Urinary bladder (tissue), 3 donors: ENCODE measurements at regions not wholly inside any gene's neighbourhood (a gene's known extent, or its start where the extent isn't known, plus 50 kb on each side); places are given as distances from the start of the nearest gene placed in this dataset.
"Not testable (repeated sequence)": the region's sequence is repeated elsewhere in the genome, so short reads cannot be mapped to it uniquely, and the experiment has no call there.

Source experiments
- DNase-seq: peaks from one replicate; pipeline ENCODE4 v3.0.0-alpha.2; 2015; ENCODE audit errors: extremely low spot score
- H3K27ac ChIP-seq: one replicate; pipeline ENCODE4 v1.5.1; 2013; ENCODE audit warnings: low read depth, mild to moderate bottlenecking, moderate library complexity
- H3K36me3 ChIP-seq: one replicate; pipeline ENCODE4 v1.6.1; 2013; ENCODE audit warnings: mild to moderate bottlenecking, moderate library complexity; ENCODE audit not compliant: insufficient read depth
- H3K4me1 ChIP-seq: one replicate; pipeline ENCODE4 v1.6.1; 2013; ENCODE audit warnings: mild to moderate bottlenecking, moderate library complexity; ENCODE audit not compliant: insufficient read depth
- H3K4me3 ChIP-seq: one replicate; pipeline ENCODE4 v1.5.1; 2013; ENCODE audit warnings: low read depth, low read length
- WGBS: extraction: QIAGEN DNeasy Blood & Tissue Kit; methylation state at CpG from one replicate; pipeline ENCODE4 v1.1.7; 2013; 5-methylcytosine and 5-hydroxymethylcytosine counted together
- donor health status: healthy with polysubstance abuse.
- donor health status: healthy.

GRCh38 chr3:135627057-135627456 lies 338.5 kb upstream of the PPP2R3A start:
- 84% methylated on average over 4 of the region's 4 CpGs for WGBS
- H3K4me1 ChIP-seq, result no peaks in the 10 kb centered on the region
- DNase-seq, result no peak

DNA sequence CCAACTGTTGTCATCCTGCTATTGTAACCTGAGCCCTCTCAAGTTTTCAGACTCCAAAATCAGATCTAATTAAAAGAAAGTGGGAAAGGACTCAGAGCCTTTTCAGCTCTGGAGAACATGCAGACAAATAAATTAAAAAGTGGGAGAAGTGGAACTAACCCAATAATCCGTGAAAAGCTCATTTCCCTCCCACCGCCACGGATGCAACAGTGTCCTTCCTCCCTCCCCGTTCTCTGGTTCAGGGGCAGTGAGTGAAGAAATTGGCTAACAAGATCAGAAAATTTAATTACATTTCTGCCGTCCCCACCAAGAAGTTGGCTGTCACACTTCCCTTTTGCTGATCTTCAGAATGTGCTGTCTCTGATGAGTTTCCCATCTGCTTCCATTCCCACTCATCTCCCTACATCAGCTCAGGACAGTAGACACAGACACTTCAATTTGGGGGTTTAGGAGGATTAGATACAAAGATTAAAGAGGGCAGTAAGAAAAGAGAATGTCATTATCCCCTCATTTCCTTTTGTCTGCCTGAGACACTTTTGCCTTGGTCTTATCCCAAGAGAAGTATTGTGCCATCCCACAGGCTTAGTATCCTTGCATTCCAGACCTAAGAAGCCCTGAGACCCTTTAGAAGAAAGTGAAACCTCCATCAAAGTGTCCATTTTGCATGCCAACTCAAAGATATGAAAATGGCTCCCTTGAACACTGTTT lies 335.7 kb upstream of the PPP2R3A start:
- no peak overlapping the region for H3K4me3 ChIP-seq
- H3K4me1 ChIP-seq, result no peaks in the 10 kb centered on the region
- no peak overlapping the region for H3K27ac ChIP-seq
- H3K36me3 ChIP-seq, result no peaks in the 10 kb centered on the region
- no peak for DNase-seq
- 61% methylated on average over 5 of the region's 5 CpGs for WGBS

More at GRCh38 chr3:135627057-135627456, 338.5 kb upstream of the PPP2R3A start:
- no peak overlapping the region for H3K4me3 ChIP-seq
- H3K27ac ChIP-seq, result no peak overlapping the region
- no peaks in the 10 kb centered on the region for H3K36me3 ChIP-seq

DNA sequence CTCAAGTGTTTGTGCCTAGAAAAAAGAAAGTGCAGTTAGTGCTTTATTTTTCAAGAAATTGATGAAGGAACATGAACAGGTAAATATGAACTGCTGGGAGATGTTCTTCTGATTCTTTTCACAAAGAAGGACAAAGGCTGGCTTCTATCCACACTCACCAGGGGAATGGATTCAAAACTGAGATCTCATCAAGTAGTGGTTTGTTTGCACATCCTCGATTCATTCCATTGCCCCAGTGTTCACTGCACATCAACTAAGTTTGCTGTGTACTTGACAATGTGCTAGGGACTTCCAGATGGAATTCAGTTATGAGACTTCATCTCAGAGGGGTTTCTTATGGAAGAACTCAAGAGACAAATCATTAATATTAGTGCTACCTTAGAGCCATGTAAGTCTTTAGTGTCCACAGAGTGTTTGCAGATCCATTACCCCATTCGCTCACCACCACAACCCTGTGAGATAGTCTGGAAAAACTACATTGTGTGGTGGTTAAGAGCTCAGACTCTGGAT lies 332.9 kb upstream of the PPP2R3A start:
- Histone ChIP-seq H3K36me3 (no peaks in the 10 kb centered on the region), H3K4me3 (no peak overlapping the region), H3K27ac (no peak overlapping the region), H3K4me1 (no peaks in the 10 kb centered on the region)
- DNase-seq, result no peak
- 83% methylated on average over 2 of the region's 2 CpGs for WGBS

DNA sequence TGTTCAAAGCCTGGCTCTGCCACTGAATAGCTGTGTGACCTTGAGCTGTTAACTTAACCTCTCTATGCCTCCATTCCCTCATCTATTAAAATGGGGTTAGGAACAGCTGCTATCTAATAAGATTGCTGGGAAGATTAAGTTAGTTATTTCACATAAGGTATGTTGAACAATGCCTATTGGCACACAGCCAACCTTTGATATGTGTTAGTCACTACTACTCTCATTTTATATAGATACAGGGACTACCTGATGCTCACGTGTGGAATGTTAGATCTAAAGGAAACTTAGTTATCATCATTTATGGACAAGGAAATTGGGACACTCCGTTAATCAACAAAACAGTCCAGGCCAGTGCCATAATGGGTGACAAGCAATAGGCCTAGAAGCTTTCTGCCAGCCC lies 332.4 kb upstream of the PPP2R3A start:
- DNase-seq, result no peak
- no peaks in the 10 kb centered on the region for H3K4me1 ChIP-seq
- no peak overlapping the region for H3K27ac ChIP-seq
- no peak overlapping the region for H3K4me3 ChIP-seq
- no peaks in the 10 kb centered on the region for H3K36me3 ChIP-seq
- WGBS, result 82% methylated on average over 2 of the region's 2 CpGs

GRCh38 chr3:135636596-135636995 lies 328.9 kb upstream of the PPP2R3A start:
- Histone ChIP-seq H3K4me1 (no peaks in the 10 kb centered on the region), H3K4me3 (no peak overlapping the region), H3K27ac (no peak overlapping the region), H3K36me3 (no peaks in the 10 kb centered on the region)
- 85% methylated on average over 1 of the region's 1 CpG for WGBS
- no peak for DNase-seq

DNA sequence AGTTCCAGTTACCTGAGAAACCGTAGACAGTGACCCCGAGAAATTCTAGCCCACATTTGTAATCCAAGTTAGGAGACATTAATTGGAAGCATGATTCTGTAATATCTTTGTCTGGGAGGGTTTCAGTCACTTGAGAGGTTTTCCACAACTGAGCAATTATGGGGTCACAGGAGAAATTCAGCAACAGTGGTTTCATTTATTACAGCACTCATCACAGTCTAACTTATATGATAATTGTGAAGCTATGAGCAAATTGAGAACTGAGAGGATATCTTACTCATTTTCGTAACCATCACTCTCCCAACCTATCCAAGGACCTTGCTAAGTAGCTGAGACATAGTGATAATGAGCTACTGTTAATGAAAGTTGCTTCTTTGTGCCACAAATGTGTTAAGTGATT lies 328.5 kb upstream of the PPP2R3A start:
- Histone ChIP-seq H3K27ac (no peak overlapping the region), H3K4me3 (no peak overlapping the region), H3K4me1 (no peaks in the 10 kb centered on the region), H3K36me3 (no peaks in the 10 kb centered on the region)
- 72% methylated on average over 3 of the region's 3 CpGs for WGBS
- no peak for DNase-seq

DNA sequence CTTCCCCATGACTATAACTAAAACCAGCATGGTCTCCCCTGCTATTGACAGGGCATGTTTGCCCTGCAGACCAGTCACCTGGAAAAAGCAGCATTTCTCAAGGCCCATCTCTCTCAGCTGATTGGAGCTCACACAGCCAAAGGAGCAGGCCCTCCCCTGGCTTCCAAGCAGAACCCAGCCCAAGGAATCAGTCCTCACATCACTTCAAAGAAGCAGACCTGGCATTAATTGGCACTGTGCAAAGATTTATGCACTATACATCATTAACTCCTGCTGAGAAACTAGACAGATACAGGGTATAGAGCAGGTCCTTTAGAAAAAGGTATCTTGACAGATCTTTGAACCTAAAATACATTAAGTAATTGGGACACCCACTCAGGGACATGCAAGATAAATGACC lies 323.8 kb upstream of the PPP2R3A start:
- no peaks in the 10 kb centered on the region for H3K4me1 ChIP-seq
- H3K27ac ChIP-seq, result no peak overlapping the region
- no peak overlapping the region for H3K4me3 ChIP-seq
- H3K36me3 ChIP-seq, result no peaks in the 10 kb centered on the region
- DNase-seq, result no peak

- H3K4me1 ChIP-seq, result no peaks in the 10 kb centered on the region
- H3K27ac ChIP-seq, result no peak overlapping the region
- no peak overlapping the region for H3K4me3 ChIP-seq
- H3K36me3 ChIP-seq, result no peaks in the 10 kb centered on the region
- 77% methylated on average over 1 of the region's 1 CpG for WGBS
- no peak for DNase-seq
These were observed 320.0 kb upstream of the PPP2R3A start for GRCh38 chr3:135645541-135645940.

GRCh38 chr3:135646873-135647272 lies 318.7 kb upstream of the PPP2R3A start:
- Histone ChIP-seq H3K27ac (no peak overlapping the region), H3K4me3 (no peak overlapping the region), H3K36me3 (no peaks in the 10 kb centered on the region), H3K4me1 (no peaks in the 10 kb centered on the region)
- no peak for DNase-seq
- WGBS, result 74% methylated on average over 1 of the region's 1 CpG

GRCh38 chr3:135649361-135649760 lies 316.2 kb upstream of the PPP2R3A start:
- WGBS, result 59% methylated on average over 2 of the region's 2 CpGs

DNA sequence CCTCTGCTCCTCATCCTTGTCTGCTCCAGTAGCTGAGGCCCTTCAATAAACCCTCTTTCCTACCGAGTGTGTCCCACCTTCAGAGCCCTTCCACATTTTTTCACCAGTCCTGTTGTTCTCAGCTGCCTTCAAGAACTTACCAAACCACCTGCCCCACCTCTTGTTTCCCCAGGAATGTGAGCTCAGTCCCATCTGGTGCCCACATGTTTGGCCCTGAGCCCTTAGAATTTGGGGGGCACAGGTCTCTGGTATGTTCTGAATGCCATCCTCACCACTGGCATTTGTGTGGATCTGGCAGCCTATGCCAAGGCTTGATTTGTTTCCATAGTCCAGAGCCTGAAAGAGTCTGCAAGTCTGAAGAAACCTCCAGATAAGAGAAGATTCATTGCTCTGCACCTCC lies 315.2 kb upstream of the PPP2R3A start:
- 73% methylated on average over 1 of the region's 1 CpG for whole genome bisulfite sequencing
- no peaks in the 10 kb centered on the region for H3K4me1 ChIP-seq
- DNase-seq, result no peak

More at GRCh38 chr3:135649361-135649760, 316.2 kb upstream of the PPP2R3A start:
- H3K4me1 ChIP-seq, result no peaks in the 10 kb centered on the region
- H3K4me3 ChIP-seq, result no peak overlapping the region
- H3K27ac ChIP-seq, result no peak overlapping the region
- no peaks in the 10 kb centered on the region for H3K36me3 ChIP-seq
- no peak for DNase-seq

GRCh38 chr3:135652388-135652787 lies 313.1 kb upstream of the PPP2R3A start:
- WGBS, result 62% methylated on average over 3 of the region's 3 CpGs
- Histone ChIP-seq H3K4me3 (no peak overlapping the region), H3K4me1 (no peaks in the 10 kb centered on the region), H3K27ac (no peak overlapping the region), H3K36me3 (no peaks in the 10 kb centered on the region)
- DNase-seq, result no peak

More for the DNA sequence above, 315.2 kb upstream of the PPP2R3A start:
- no peak overlapping the region for H3K4me3 ChIP-seq
- H3K36me3 ChIP-seq, result no peaks in the 10 kb centered on the region
- no peak overlapping the region for H3K27ac ChIP-seq

DNA sequence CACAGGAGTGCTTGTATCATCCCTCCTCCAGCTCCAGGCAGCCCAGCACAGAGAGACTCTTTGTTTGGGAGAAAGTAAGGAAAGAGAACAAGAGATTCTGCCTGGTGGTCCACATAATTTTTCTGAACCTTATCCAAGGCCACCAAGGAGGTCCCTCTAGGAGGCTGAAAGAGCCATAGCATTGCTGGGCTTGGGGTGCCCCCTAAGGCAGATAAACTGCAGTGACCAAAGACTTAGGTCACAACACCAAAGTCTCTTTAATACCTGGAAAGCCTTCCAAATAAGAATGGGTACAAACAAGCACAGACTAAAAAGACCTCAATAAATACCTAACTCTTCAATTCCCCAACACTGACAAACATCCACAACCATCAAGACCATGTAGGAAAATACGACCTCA lies 310.2 kb upstream of the PPP2R3A start:
- no peaks in the 10 kb centered on the region for H3K36me3 ChIP-seq
- WGBS, result 86% methylated on average over 1 of the region's 1 CpG
- DNase-seq, result no peak
- H3K27ac ChIP-seq, result no peak overlapping the region
- no peaks in the 10 kb centered on the region for H3K4me1 ChIP-seq
- H3K4me3 ChIP-seq, result no peak overlapping the region

DNA sequence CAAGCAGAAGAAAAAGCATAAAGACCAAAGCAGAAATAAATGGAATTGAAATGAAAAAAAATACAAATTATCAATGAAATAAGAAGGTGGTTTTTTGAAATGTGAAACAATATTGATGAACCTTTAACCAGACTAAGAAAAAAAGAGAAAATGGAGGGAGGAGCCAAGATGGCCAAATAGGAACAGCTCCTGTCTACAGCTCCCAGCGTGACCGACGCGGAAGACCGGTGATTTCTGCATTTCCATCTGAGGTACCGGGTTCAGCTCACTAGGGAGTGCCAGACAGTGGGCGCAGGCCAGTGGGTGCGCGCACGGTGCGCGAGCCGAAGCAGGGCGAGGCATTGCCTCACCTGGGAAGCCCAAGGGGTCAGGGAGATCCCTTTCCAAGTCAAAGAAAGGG lies 307.1 kb upstream of the PPP2R3A start:
- 39% methylated on average over 14 of the region's 14 CpGs for WGBS
- H3K4me3 ChIP-seq, H3K4me1 ChIP-seq, DNase-seq, H3K36me3 ChIP-seq, H3K27ac ChIP-seq: not testable (repeated sequence)
